ENCODE measurements at regions not wholly inside any gene's neighbourhood (a gene's known extent, or its start where the extent isn't known, plus 50 kb on each side); places are given as distances from the start of the nearest gene placed in this dataset.

DNA sequence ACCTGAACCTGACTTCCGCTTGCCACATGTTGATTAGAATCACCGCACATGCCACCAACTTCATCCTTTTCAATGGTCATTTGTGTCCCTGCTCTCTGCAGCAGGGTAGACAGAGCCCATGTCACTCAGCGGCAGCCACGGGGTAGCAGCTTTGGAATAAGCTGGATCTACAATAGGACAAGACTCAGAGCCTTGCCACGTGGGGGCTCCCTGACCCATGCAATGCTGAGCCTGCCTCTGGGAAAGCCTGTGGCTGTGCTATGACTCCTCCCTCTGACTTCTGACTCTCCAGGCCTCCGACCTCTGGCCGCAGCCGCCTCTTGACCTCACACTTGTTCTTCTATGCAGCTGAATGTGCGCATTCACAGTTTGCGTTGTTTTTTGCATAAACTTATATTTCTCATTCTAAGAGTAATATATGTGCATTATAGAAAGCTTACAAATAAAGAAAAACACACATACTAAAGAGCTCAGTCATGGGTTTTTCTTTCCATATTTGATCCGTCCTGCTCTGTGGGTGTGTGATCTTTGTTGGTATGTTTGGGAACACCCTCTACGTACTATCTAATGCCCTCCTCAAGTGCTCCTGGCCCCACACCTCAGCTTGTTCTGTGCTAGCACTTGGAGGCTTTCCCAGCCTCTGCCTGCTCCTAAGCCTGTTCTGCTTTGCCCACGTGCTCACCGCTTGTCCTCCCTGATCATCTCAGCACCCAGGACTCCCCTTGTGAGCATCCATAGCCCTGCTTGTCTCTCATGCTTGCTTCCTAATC is 198.0 kb upstream of the MKI67 start:
- TF ChIP-seq MED1 (CRISPR knock-in tag; IDR thresholded peaks at IDR 0.05) (no peak), RARA (CRISPR knock-in tag; IDR thresholded peaks at IDR 0.05) (no peak)
- TF ChIP-seq, protein P1, sequence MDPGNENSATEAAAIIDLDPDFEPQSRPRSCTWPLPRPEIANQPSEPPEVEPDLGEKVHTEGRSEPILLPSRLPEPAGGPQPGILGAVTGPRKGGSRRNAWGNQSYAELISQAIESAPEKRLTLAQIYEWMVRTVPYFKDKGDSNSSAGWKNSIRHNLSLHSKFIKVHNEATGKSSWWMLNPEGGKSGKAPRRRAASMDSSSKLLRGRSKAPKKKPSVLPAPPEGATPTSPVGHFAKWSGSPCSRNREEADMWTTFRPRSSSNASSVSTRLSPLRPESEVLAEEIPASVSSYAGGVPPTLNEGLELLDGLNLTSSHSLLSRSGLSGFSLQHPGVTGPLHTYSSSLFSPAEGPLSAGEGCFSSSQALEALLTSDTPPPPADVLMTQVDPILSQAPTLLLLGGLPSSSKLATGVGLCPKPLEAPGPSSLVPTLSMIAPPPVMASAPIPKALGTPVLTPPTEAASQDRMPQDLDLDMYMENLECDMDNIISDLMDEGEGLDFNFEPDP (CRISPR knock-in tag; conservative IDR thresholded peaks at IDR 0.05): no peak

Measured in HepG2 (cell line).